Nephron (organoid): ENCODE measurements at regions not wholly inside any gene's neighbourhood (a gene's known extent, or its start where the extent isn't known, plus 50 kb on each side); places are given as distances from the start of the nearest gene placed in this dataset.

Source experiments
- H3K27ac Mint-ChIP-seq, 3 experiments: 2 replicates each; pipeline ENCODE4 v1.8.0; 2020; ENCODE audit warnings: mixed read lengths in 3 of 3, mild to moderate bottlenecking in 2 of 3, moderate library complexity in 1 of 3
- H3K27me3 Mint-ChIP-seq: 2 replicates; pipeline ENCODE4 v1.8.0; 2021; ENCODE audit warnings: low read depth, mild to moderate bottlenecking, moderate library complexity, mixed read lengths
- H3K36me3 Mint-ChIP-seq: 2 replicates; pipeline ENCODE4 v1.8.0; 2020; ENCODE audit warnings: low read depth, mixed read lengths
- H3K4me1 Mint-ChIP-seq: 2 replicates; pipeline ENCODE4 v1.8.0; 2020; ENCODE audit warnings: mixed read lengths
- H3K4me3 Mint-ChIP-seq, 3 experiments: 2 replicates each; pipeline ENCODE4 v1.8.0; 2020; ENCODE audit warnings: mild to moderate bottlenecking in 3 of 3, mixed read lengths in 3 of 3, moderate library complexity in 2 of 3
- H3K9me3 Mint-ChIP-seq: 2 replicates; pipeline ENCODE4 v1.8.0; 2020; ENCODE audit warnings: mixed read lengths
- TF ChIP-seq, protein P1 (sequence below), 3 experiments: fragments of 200-600 bp; sonication (generic); IDR thresholded peaks; one replicate each; pipeline ENCODE4 v1.5.0; 2021; ENCODE audit warnings: antibody characterized with exemption in 3 of 3; ENCODE audit not compliant: unreplicated experiment in 3 of 3

GRCh38 chr2:11068079-11068741 lies 87.1 kb upstream of the SLC66A3 start:
- Mint-ChIP-seq H3K9me3 (peaks cover 2% of the 10 kb centered on the region), H3K36me3 (no peaks in the 10 kb centered on the region), H3K4me1 (peaks cover 10% of the 10 kb centered on the region), H3K4me3 (no peak overlapping the region), H3K27me3 (peaks cover 20% of the 10 kb centered on the region), H3K27ac (no peak overlapping the region)
- TF ChIP-seq, protein P1, sequence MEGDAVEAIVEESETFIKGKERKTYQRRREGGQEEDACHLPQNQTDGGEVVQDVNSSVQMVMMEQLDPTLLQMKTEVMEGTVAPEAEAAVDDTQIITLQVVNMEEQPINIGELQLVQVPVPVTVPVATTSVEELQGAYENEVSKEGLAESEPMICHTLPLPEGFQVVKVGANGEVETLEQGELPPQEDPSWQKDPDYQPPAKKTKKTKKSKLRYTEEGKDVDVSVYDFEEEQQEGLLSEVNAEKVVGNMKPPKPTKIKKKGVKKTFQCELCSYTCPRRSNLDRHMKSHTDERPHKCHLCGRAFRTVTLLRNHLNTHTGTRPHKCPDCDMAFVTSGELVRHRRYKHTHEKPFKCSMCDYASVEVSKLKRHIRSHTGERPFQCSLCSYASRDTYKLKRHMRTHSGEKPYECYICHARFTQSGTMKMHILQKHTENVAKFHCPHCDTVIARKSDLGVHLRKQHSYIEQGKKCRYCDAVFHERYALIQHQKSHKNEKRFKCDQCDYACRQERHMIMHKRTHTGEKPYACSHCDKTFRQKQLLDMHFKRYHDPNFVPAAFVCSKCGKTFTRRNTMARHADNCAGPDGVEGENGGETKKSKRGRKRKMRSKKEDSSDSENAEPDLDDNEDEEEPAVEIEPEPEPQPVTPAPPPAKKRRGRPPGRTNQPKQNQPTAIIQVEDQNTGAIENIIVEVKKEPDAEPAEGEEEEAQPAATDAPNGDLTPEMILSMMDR (IDR thresholded peaks at IDR 0.05; ENCODE audit: unreplicated experiment in 3 of 3) = no peak

DNA sequence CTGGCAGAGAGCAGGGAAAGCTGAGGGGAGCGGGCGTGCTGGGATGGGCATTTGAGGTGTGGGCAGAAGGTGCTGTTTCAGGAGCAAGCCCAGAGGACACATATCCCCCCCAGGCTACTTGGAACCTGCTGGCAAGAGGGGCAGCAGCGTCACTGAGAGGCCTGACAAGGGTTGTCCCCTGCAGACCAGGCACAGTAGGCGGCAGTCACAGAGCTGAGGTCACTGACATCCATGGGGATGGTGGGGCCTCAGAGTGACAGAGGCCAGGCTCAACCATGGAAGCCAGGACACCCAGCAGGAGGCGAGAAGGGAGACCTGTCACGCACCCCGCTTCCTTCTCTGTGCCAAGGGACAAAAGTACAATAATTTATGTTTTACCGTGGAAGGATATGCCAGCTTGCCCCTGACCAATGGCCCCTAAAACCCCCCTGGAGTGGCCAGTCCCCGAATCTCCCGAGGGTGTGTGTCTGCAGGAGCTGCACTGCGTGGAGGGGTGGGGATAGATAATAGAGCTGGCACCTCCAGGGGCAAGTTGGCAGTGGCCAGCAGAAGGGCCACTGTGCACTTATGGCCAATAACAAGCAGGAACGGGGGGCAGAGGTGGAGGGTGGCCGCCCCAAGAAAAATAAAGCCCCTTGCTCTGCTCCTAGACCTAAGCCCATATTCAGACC lies 86.3 kb upstream of the SLC66A3 start:
- no peaks in the 10 kb centered on the region for H3K36me3 Mint-ChIP-seq
- H3K27ac Mint-ChIP-seq = no peak overlapping the region
- H3K4me3 Mint-ChIP-seq = no peak overlapping the region
- peaks cover under 1% of the 10 kb centered on the region for H3K9me3 Mint-ChIP-seq
- TF ChIP-seq, protein P1 (IDR thresholded peaks at IDR 0.05; ENCODE audit: unreplicated experiment in 3 of 3) = no peak
- peaks cover 23% of the 10 kb centered on the region for H3K27me3 Mint-ChIP-seq
- peaks cover 15% of the 10 kb centered on the region for H3K4me1 Mint-ChIP-seq

DNA sequence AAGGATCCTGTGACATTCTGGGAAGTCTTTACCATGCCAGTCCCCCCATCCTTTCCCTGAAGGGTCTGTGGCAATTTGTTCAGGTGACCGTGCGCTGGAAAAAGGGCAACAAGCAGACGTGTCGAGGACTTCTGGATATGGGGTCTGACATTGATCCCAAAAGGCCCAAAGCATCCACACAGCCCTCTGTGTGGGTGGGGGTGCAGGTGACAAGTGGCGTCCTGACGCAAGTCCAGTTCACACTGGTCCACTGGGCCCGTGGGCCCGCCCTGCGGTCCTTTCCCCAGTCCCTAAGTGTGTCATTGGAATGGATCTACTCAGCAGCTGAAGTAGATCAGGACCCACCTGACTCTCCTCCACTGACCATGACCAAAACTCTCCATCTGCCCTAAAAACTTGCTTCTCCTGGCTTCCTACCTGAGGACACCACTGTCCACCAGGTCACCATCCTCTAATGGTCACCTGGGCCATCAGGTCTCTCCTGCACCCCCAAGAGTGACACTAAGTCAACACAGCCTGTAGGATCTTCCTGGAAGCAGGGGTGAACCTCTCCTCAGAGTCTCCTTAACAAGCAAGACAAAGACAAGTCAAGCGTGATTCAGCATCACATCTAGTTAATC lies 85.6 kb upstream of the SLC66A3 start:
- Mint-ChIP-seq H3K9me3 (no peaks in the 10 kb centered on the region), H3K27me3 (peaks cover 23% of the 10 kb centered on the region), H3K36me3 (no peaks in the 10 kb centered on the region), H3K4me1 (peaks cover 15% of the 10 kb centered on the region), H3K27ac (no peak overlapping the region), H3K4me3 (no peak overlapping the region)
- TF ChIP-seq, protein P1 (IDR thresholded peaks at IDR 0.05; ENCODE audit: unreplicated experiment in 3 of 3) = no peak

DNA sequence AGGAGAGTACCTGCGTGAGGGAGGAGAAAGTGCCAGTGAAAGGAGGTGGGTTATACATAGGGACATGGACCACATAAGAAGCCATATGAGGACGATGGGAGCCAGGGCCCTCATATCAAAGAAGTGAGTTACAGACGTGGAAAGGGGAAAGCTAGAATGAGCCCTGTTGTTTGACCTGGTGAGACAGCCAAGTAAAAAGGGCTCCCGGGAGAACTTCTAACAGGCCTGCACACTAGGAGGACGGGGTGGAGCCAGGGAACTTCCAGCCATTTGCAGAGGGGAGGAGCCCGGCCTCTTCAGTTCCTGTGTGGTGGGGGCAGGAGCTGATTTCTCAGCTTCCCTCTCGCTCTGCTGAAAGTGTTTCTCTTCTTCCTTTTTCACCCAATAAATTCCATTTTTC lies 84.1 kb upstream of the SLC66A3 start:
- Mint-ChIP-seq H3K36me3 (no peaks in the 10 kb centered on the region), H3K4me3 (no peak overlapping the region), H3K27me3 (peaks cover 18% of the 10 kb centered on the region), H3K27ac (no peak overlapping the region), H3K9me3 (no peaks in the 10 kb centered on the region), H3K4me1 (peaks cover 15% of the 10 kb centered on the region)
- TF ChIP-seq, protein P1 (IDR thresholded peaks at IDR 0.05; ENCODE audit: unreplicated experiment in 3 of 3) = no peak

- peaks cover 15% of the 10 kb centered on the region for H3K4me1 Mint-ChIP-seq
- TF ChIP-seq, protein P1 (IDR thresholded peaks at IDR 0.05; ENCODE audit: unreplicated experiment in 3 of 3) = no peak
- no peaks in the 10 kb centered on the region for H3K36me3 Mint-ChIP-seq
- H3K27ac Mint-ChIP-seq = no peak overlapping the region
- no peak overlapping the region for H3K4me3 Mint-ChIP-seq
- H3K27me3 Mint-ChIP-seq = peaks cover 17% of the 10 kb centered on the region
- H3K9me3 Mint-ChIP-seq = no peaks in the 10 kb centered on the region
Observed at GRCh38 chr2:11071939-11072338, 83.3 kb upstream of the SLC66A3 start.
